ENCODE measurements at regions not wholly inside any gene's neighbourhood (a gene's known extent, or its start where the extent isn't known, plus 50 kb on each side); places are given as distances from the start of the nearest gene placed in this dataset.
"Not testable (repeated sequence)": the region's sequence is repeated elsewhere in the genome, so short reads cannot be mapped to it uniquely, and the experiment has no call there.

DNA sequence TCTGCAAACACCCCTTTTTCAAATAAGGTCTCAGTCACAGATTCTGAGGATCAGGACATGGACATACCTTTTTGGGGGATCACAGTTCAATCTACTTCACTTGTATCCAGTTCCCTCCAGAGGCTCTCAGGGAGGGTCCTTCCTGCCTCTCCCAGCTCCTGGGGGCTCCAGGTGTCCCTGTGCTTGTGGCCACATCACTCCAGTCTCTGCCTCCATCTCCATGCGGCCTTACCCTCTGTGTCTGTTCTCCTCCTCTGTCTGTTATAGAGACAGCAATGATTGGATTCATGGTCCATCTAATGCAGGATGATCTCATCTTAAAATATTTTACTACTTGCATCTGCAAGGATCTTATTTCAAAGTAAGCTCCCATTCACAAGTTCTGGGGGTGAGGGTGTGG, 269.6 kb downstream of the ASMT start (continued):
- TF ChIP-seq HCFC1 (IDR thresholded peaks at IDR 0.05; ENCODE audit: low read length) (no peak), WRNIP1 (IDR thresholded peaks at IDR 0.05; ENCODE audit: borderline replicate concordance, low read depth, low read length) (no peak), TCF3 (IDR thresholded peaks at IDR 0.05; ENCODE audit: borderline replicate concordance, insufficient read depth, low read depth, low read length) (no peak), EGR1 (IDR thresholded peaks at IDR 0.05; ENCODE audit: borderline replicate concordance in 1 of 2, low read depth in 2 of 2, low read length in 2 of 2) (no peak)

DNA sequence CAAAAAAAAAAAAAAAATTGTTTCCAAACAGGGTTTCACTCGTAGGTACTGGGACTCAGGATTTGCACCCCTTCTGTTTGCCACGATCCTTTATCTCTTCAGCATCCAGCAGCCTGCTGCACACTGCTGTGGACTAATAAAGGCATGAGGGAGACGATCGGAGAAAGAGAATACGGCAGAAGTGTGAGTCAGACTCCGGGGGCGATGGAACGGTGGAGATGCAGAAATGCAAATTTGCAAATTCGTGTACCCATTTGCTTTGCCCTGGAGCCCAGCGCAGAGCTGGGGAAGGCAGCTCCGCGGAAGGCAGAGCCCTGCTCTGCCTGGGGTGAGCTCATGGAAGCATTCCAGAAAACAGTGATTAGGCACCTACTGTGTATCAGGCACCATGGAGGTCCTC, 270.3 kb downstream of the ASMT start:
- no peak for ATAC-seq
- Histone ChIP-seq H3K9ac (ENCODE audit: control insufficient read depth, insufficient read depth, low read length) (no peak overlapping the region), H4K20me1 (ENCODE audit: control insufficient read depth, insufficient read depth) (no peaks in the 10 kb centered on the region), H3K27ac (ENCODE audit: control insufficient read depth, insufficient read depth) (no peak overlapping the region), H3K9me3 (replicated peaks; ENCODE audit: control insufficient read depth, insufficient read depth, low read length) (no peaks in the 10 kb centered on the region; the same call in 2 of the 3 replicates), H3K36me3 (ENCODE audit: control insufficient read depth in 2 of 2, insufficient read depth in 2 of 2, low read length in 1 of 2) (no peaks in the 10 kb centered on the region), H2AFZ (ENCODE audit: control insufficient read depth, low read depth, low read length) (no peak overlapping the region), H3K4me1 (ENCODE audit: control insufficient read depth, insufficient read depth, low read length) (no peaks in the 10 kb centered on the region), H3K4me3 (no peak overlapping the region), H3K79me2 (ENCODE audit: control insufficient read depth, insufficient read depth, low read length) (no peaks in the 10 kb centered on the region), H3K27me3 (replicated peaks in 1 of 2; ENCODE audit: control insufficient read depth in 2 of 2, insufficient read depth in 2 of 2, low read length in 1 of 2) (no peaks in the 10 kb centered on the region), H3K4me2 (ENCODE audit: control insufficient read depth, insufficient read depth) (no peak overlapping the region)
- RAD21 ChIA-PET (ENCODE audit: unreplicated experiment), result no interaction called here
- DNase-seq (ENCODE audit: low read depth, low spot score), result no peak
- SMC1A ChIA-PET (ENCODE audit: uncharacterized antibody, unreplicated experiment), result no interaction called here
- WGBS (ENCODE audit: insufficient coverage, insufficient replicate concordance, low lambda C conversion rate, missing lambda C conversion rate), result 54% methylated on average over 12 of the region's 12 CpGs
- POLR2A ChIA-PET, result no interaction called here
- TF ChIP-seq TCF12 (IDR thresholded peaks at IDR 0.05; ENCODE audit: low read depth, low read length) (no peak), FOXK2 (IDR thresholded peaks at IDR 0.05) (no peak), KDM1A (IDR thresholded peaks at IDR 0.05; ENCODE audit: borderline replicate concordance) (no peak), GABPA (IDR thresholded peaks at IDR 0.05; ENCODE audit: low read depth) (no peak), ZNF207 (IDR thresholded peaks at IDR 0.05; ENCODE audit: borderline replicate concordance) (no peak), RUNX3 (IDR thresholded peaks at IDR 0.05; ENCODE audit: low read length) (no peak)
- intact Hi-C loops (cut with micrococcal nuclease; ENCODE audit: unreplicated experiment) (no loop called here), in situ Hi-C loops (cut with MboI) (no loop called here)
- no peak for FAIRE-seq
- no TSS peak for BruUV-seq (replicated peaks)
- CTCF ChIA-PET, result no interaction called here

DNA sequence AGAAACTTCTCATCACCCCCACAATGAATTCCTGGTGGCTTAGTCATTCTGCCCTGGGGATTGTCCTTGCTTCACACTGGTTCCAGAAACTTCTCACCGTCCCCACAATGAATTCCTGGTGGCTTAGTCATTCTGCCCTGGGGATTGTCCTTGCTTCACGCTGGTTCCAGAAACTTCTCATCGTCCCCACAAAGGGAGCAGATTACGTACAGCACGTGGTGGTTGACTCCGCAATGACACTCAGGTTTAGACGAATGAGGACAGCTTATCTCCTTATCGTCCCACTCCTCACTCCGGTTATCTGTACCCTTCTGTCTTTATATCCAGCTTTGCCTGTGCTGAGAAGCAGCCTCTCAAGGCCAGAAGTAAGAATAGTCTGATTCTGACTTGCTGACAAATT, 273.4 kb downstream of the ASMT start:
- H3K4me3 ChIP-seq; POLR2A ChIA-PET; FAIRE-seq; BruUV-seq (replicated peaks); H4K20me1 ChIP-seq (ENCODE audit: control insufficient read depth, insufficient read depth); intact Hi-C loops (cut with micrococcal nuclease; ENCODE audit: unreplicated experiment); RAD21 ChIA-PET (ENCODE audit: unreplicated experiment); ATAC-seq; H3K9me3 ChIP-seq (replicated peaks; ENCODE audit: control insufficient read depth, insufficient read depth, low read length); H3K9ac ChIP-seq (ENCODE audit: control insufficient read depth, insufficient read depth, low read length); CTCF ChIA-PET; H3K4me1 ChIP-seq (ENCODE audit: control insufficient read depth, insufficient read depth, low read length); H3K27me3 ChIP-seq (replicated peaks in 1 of 2; ENCODE audit: control insufficient read depth in 2 of 2, insufficient read depth in 2 of 2, low read length in 1 of 2); H2AFZ ChIP-seq (ENCODE audit: control insufficient read depth, low read depth, low read length); SMC1A ChIA-PET (ENCODE audit: uncharacterized antibody, unreplicated experiment); H3K36me3 ChIP-seq (ENCODE audit: control insufficient read depth in 2 of 2, insufficient read depth in 2 of 2, low read length in 1 of 2); H3K27ac ChIP-seq (ENCODE audit: control insufficient read depth, insufficient read depth); H3K79me2 ChIP-seq (ENCODE audit: control insufficient read depth, insufficient read depth, low read length); H3K4me2 ChIP-seq (ENCODE audit: control insufficient read depth, insufficient read depth); in situ Hi-C loops (cut with MboI); DNase-seq (ENCODE audit: low read depth, low spot score): not testable (repeated sequence)
- WGBS (ENCODE audit: insufficient coverage, insufficient replicate concordance, low lambda C conversion rate, missing lambda C conversion rate), result 72% methylated on average over 9 of the region's 9 CpGs
